Ectodermal cell (in vitro differentiated cells): ENCODE measurements at regions not wholly inside any gene's neighbourhood (a gene's known extent, or its start where the extent isn't known, plus 50 kb on each side); places are given as distances from the start of the nearest gene placed in this dataset.

Experiments
- H3K27ac ChIP-seq: 2 replicates; pipeline ENCODE4 v1.7.0; 2013; ENCODE audit warnings: mild to moderate bottlenecking, low read depth, low read length; ENCODE audit not compliant: insufficient read depth, poor library complexity, severe bottlenecking
- H3K27me3 ChIP-seq: 2 replicates; pipeline ENCODE4 v1.7.0; 2013; ENCODE audit warnings: mild to moderate bottlenecking, low read length; ENCODE audit not compliant: insufficient read depth, control insufficient read depth, poor library complexity, severe bottlenecking
- H3K36me3 ChIP-seq: one replicate; pipeline ENCODE4 v1.7.0; 2013; ENCODE audit warnings: low read length; ENCODE audit not compliant: control insufficient read depth, insufficient read depth
- H3K4me1 ChIP-seq: one replicate; pipeline ENCODE4 v1.7.0; 2013; ENCODE audit warnings: low read length; ENCODE audit not compliant: control insufficient read depth, insufficient read depth
- H3K4me3 ChIP-seq: 2 replicates; pipeline ENCODE4 v1.7.0; 2013; ENCODE audit warnings: low read depth, low read length, control low read depth; ENCODE audit not compliant: insufficient read depth
- H3K9me3 ChIP-seq: 2 replicates; pipeline ENCODE4 v1.7.0; 2013; ENCODE audit warnings: mild to moderate bottlenecking, low read length, moderate library complexity; ENCODE audit not compliant: control insufficient read depth
- WGBS, 2 experiments: methylation state at CpG; one replicate each; pipeline ENCODE4 v1.1.7; 2013; ENCODE audit warnings: missing lambda C conversion rate in 2 of 2; 5-methylcytosine and 5-hydroxymethylcytosine counted together

DNA sequence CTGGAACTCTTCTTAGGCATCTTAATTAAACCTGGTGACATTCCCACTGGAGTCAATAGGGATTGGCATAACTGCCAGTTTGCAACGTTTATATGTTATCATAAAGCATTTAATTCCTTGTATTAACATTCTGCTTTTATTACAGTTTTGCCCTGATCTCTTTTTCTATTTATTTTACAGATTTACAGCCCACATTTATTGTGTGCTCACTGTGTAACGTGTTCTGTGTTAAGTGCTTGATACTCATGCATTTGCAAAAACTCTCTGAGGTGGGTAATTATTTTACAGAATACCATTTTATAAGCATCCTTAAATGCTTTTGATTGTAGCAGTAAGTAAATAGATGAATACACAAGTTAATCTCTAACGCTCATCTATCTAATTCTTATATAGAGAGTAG lies 341.5 kb upstream of the FAR2 start:
- Histone ChIP-seq H3K9me3 (no peaks in the 10 kb centered on the region), H3K36me3 (no peaks in the 10 kb centered on the region), H3K4me1 (no peaks in the 10 kb centered on the region), H3K27me3 (no peaks in the 10 kb centered on the region), H3K27ac (no peak overlapping the region), H3K4me3 (no peak overlapping the region)
- WGBS, 2 experiments: 88 to 100% methylated on average over 1 to 2 of the region's 3 CpGs

GRCh38 chr12:28811457-28811856 lies 337.6 kb upstream of the FAR2 start:
- Histone ChIP-seq H3K27ac (no peak overlapping the region), H3K27me3 (no peaks in the 10 kb centered on the region), H3K4me1 (no peaks in the 10 kb centered on the region), H3K9me3 (no peaks in the 10 kb centered on the region), H3K36me3 (no peaks in the 10 kb centered on the region), H3K4me3 (no peak overlapping the region)
- WGBS, 2 experiments: 95 to 98% methylated on average over 5 of the region's 5 CpGs

- Histone ChIP-seq H3K27me3 (no peaks in the 10 kb centered on the region), H3K9me3 (no peaks in the 10 kb centered on the region), H3K27ac (no peak overlapping the region), H3K36me3 (no peaks in the 10 kb centered on the region), H3K4me1 (no peaks in the 10 kb centered on the region), H3K4me3 (no peak overlapping the region)
- 87 to 89% methylated on average over 4 of the region's 4 CpGs for WGBS, 2 experiments
These were observed 334.8 kb upstream of the FAR2 start for GRCh38 chr12:28814246-28814645.

DNA sequence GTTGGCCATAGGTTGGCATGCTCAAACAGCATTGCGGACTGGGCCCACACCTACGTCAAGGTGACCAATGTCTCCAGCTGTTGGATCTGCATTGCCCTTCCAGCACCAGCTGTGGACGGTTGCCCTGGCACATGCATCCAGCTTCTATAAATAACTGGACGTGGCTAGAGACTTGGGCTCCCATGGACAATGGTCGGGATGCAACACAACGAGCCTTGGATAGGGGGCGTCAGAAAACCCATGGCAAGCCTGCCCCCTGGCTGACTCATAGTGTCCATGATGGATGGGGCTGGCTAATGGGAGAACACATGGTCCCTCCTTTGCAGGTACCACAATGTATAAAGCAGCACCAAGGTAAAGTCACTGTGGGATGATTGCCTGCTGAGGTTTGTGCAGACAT lies 331.6 kb upstream of the FAR2 start:
- Histone ChIP-seq H3K27me3 (no peaks in the 10 kb centered on the region), H3K36me3 (no peaks in the 10 kb centered on the region), H3K4me3 (no peak overlapping the region), H3K4me1 (no peaks in the 10 kb centered on the region), H3K27ac (no peak overlapping the region), H3K9me3 (no peaks in the 10 kb centered on the region)
- whole genome bisulfite sequencing, 2 experiments: 88 to 89% methylated on average over 7 of the region's 7 CpGs

DNA sequence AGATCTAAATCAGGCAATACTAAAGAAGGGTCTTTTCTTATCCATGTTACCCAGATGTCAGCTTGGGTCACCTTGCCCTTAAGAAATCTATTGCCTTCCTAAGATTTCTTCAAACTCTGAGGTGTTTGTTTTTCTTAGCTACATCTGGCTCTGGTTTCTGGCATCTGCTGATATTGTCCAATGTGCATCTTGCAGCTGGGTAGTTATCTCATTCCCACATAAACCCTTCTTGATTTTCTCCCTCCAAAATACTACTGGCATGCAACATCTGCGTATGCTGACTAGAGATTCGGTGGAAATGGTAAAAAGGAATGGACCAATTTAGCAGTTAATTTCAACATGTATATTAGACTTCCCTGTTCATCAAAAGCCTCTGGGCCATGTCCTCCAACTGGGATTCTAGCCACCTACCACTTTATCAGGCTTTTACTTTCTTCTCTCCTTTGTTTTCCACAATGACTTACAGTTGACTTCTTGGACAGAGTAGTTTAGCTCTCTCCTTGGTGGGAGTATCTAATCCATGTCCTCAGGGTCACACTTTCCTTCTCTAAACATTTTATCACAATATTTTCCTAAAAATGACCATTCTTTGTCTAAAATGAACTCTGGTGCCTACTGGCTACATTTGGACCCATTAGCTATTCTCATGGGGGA lies 324.8 kb upstream of the FAR2 start:
- Histone ChIP-seq H3K4me3 (no peak overlapping the region), H3K9me3 (no peaks in the 10 kb centered on the region), H3K27me3 (no peaks in the 10 kb centered on the region), H3K4me1 (no peaks in the 10 kb centered on the region), H3K27ac (no peak overlapping the region), H3K36me3 (no peaks in the 10 kb centered on the region)
- 100% methylated on average over 2 of the region's 2 CpGs for WGBS, 2 experiments

- H3K27me3 ChIP-seq: no peaks in the 10 kb centered on the region
These were observed 324.2 kb upstream of the FAR2 start for GRCh38 chr12:28824849-28825248.

DNA sequence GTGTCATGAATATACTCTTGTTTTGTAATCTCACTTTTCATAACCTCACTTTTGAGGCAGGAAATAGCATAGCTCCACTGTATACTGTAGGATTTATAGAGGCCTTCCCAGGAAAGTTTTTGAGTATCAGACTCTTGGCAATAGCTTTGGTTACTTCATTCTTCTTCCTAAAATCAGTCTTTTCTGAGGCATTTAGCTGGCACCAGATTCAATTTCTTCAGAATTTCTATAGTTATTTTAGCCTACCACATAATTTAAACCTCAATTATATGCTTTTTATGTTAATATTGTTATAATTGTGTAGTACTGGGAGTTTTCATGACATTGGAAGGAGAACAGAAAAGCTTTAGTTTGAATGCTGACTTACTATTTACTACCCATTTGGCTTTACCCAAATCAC lies 322.3 kb upstream of the FAR2 start:
- no peak overlapping the region for H3K4me3 ChIP-seq
- H3K4me1 ChIP-seq: no peaks in the 10 kb centered on the region
- no peaks in the 10 kb centered on the region for H3K36me3 ChIP-seq
- H3K27ac ChIP-seq: no peak overlapping the region
- peaks cover 3% of the 10 kb centered on the region for H3K9me3 ChIP-seq
- no peaks in the 10 kb centered on the region for H3K27me3 ChIP-seq

More at GRCh38 chr12:28824849-28825248, 324.2 kb upstream of the FAR2 start:
- no peak overlapping the region for H3K4me3 ChIP-seq
- H3K27ac ChIP-seq: no peak overlapping the region
- H3K36me3 ChIP-seq: no peaks in the 10 kb centered on the region
- H3K4me1 ChIP-seq: no peaks in the 10 kb centered on the region
- H3K9me3 ChIP-seq: no peaks in the 10 kb centered on the region

DNA sequence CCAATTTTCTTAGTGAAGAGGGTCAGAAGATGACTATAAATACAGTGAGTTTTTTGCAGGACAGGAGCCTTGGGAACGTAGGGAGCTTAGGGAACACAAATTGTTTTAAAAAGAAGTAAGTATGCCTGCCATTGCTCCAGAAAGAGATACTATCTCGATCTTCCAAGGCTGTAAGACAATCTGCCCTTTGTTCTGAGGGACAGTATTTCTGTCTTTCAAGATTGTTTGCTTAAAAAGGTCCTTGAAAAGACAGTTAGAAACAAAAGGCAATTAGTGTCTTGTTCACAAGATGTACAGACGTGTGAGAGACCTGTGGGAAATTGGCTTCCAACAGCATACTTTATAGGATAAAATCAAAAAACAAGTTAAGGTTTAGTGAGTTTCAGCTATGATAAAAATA lies 321.2 kb upstream of the FAR2 start:
- Histone ChIP-seq H3K4me1 (no peaks in the 10 kb centered on the region), H3K9me3 (peaks cover 3% of the 10 kb centered on the region)

GRCh38 chr12:28828318-28828717 lies 320.8 kb upstream of the FAR2 start:
- H3K27me3 ChIP-seq: no peaks in the 10 kb centered on the region
- WGBS, 2 experiments: 78 to 87% methylated on average over 2 of the region's 2 CpGs
- no peak overlapping the region for H3K4me3 ChIP-seq
- H3K9me3 ChIP-seq: peaks cover 3% of the 10 kb centered on the region
- H3K4me1 ChIP-seq: no peaks in the 10 kb centered on the region
- no peak overlapping the region for H3K27ac ChIP-seq
- no peaks in the 10 kb centered on the region for H3K36me3 ChIP-seq

More for the DNA sequence above, 321.2 kb upstream of the FAR2 start:
- Histone ChIP-seq H3K27me3 (no peaks in the 10 kb centered on the region), H3K27ac (no peak overlapping the region), H3K4me3 (no peak overlapping the region), H3K36me3 (no peaks in the 10 kb centered on the region)
- 58 to 76% methylated on average over 3 of the region's 3 CpGs for WGBS, 2 experiments

DNA sequence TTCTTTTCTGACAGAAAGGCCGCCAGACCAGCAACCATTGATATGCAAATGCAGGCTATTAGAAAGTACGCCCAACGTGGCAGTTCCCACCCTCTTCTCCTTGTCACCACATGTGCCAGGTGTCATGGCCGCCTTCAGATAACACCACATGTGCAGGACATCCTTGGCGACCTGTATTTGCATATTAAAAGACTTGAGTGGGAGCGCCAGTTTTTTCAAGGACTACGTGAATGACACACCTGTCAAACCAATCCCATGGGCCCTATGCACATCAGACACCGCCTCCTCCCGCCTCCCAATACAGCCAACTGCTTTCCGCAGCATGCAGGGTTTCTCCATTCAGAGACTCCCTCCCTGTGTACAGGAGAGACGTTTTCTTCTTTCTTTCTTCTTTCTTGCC lies 318.6 kb upstream of the FAR2 start:
- no peaks in the 10 kb centered on the region for H3K4me1 ChIP-seq
- H3K27me3 ChIP-seq: no peaks in the 10 kb centered on the region
- no peak overlapping the region for H3K27ac ChIP-seq
- 76 to 79% methylated on average over 11 of the region's 11 CpGs for WGBS, 2 experiments
- peaks cover 3% of the 10 kb centered on the region for H3K9me3 ChIP-seq
- no peaks in the 10 kb centered on the region for H3K36me3 ChIP-seq
- no peak overlapping the region for H3K4me3 ChIP-seq

- H3K36me3 ChIP-seq: no peaks in the 10 kb centered on the region
- no peak overlapping the region for H3K27ac ChIP-seq
- no peaks in the 10 kb centered on the region for H3K4me1 ChIP-seq
- no peaks in the 10 kb centered on the region for H3K27me3 ChIP-seq
- no peak overlapping the region for H3K4me3 ChIP-seq
- no peaks in the 10 kb centered on the region for H3K9me3 ChIP-seq
- 40 to 50% methylated on average over 2 of the region's 2 CpGs for WGBS, 2 experiments
These were observed 304.4 kb upstream of the FAR2 start for GRCh38 chr12:28844718-28845117.
